Rectal smooth muscle tissue (tissue), 1 donor: ENCODE measurements at regions not wholly inside any gene's neighbourhood (a gene's known extent, or its start where the extent isn't known, plus 50 kb on each side); places are given as distances from the start of the nearest gene placed in this dataset.
A peak's percentile ranks its signal among the peaks of the same experiment; 100 is the strongest.

Experiments
- H3K27ac ChIP-seq: one replicate; pipeline ENCODE4 v1.7.0; 2013; ENCODE audit warnings: low read depth, low read length, inconsistent platforms
- H3K27me3 ChIP-seq: one replicate; pipeline ENCODE4 v1.7.0; 2013; ENCODE audit warnings: low read length; ENCODE audit not compliant: control insufficient read depth, insufficient read depth
- H3K36me3 ChIP-seq: one replicate; pipeline ENCODE4 v1.7.0; 2013; ENCODE audit warnings: low read length; ENCODE audit not compliant: control insufficient read depth, insufficient read depth
- H3K4me1 ChIP-seq: one replicate; pipeline ENCODE4 v1.7.0; 2013; ENCODE audit warnings: low read length; ENCODE audit not compliant: control insufficient read depth, insufficient read depth
- H3K4me3 ChIP-seq: one replicate; pipeline ENCODE4 v1.7.0; 2013; ENCODE audit warnings: low read length
- H3K9ac ChIP-seq: one replicate; pipeline ENCODE4 v1.7.0; 2013; ENCODE audit warnings: low read length

DNA sequence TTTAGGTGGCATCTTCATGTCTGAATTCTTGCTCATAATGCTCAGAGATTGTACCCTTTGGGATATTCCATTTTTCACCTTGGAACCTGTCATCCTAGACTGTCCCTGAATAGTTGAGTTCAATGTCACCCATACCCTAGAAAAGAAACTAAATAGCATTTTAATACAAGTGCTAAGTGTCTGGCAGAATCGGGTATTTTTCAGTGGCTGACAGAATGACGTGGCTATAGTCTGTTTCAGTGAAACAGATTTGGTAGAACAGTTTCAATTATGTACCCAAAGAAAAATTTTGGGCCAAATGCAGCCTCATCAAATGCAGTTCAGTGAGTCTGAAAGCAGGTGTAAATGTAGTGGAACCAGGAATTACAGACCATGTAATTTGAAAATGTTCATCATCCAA is 1041.2 kb downstream of the DTWD2 start:
- Histone ChIP-seq H3K27ac (no peak overlapping the region), H3K27me3 (no peaks in the 10 kb centered on the region), H3K36me3 (no peaks in the 10 kb centered on the region), H3K9ac (no peak overlapping the region), H3K4me3 (no peak overlapping the region), H3K4me1 (no peaks in the 10 kb centered on the region)

DNA sequence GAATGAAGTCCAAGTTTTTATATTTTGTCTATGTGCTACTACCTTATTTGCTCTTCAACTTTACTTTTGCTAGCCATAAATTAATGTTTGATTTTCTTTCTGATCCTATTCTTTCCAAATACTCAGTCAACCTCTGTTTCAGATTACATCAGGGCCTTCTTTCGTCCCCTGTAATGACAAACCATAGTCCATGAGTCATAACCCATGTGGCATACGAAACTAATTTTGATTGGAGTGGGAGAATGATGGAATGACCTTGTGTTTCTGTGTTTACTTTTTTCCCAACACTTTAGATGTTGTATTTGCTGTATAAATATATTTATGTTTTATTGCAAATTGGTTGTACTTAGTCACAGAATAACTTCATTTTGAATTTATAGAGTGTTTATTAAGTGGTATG is 1043.1 kb downstream of the DTWD2 start:
- Histone ChIP-seq H3K9ac (no peak overlapping the region), H3K36me3 (no peaks in the 10 kb centered on the region), H3K27me3 (no peaks in the 10 kb centered on the region), H3K27ac (no peak overlapping the region), H3K4me3 (no peak overlapping the region), H3K4me1 (no peaks in the 10 kb centered on the region)

DNA sequence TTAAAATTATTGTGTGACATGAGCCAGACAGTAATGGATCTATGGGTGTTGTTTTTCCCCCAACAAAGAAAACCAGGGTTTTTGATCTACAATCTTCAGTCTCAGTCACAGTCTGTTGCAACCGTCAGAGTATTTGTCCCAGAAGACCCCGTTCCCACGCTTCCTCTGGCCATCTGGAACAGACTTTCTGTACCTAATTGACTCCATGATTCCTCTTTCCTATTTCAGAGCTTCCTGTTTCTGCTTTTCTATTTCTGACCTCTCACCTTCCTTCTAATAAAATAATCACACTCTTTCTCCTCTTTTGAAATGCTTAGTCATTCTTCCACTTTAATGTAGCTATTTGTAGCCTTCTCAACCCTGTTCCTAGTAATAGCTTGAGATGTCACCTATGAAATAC is 1044.8 kb downstream of the DTWD2 start:
- Histone ChIP-seq H3K27me3 (no peaks in the 10 kb centered on the region), H3K4me1 (no peaks in the 10 kb centered on the region), H3K36me3 (no peaks in the 10 kb centered on the region), H3K27ac (no peak overlapping the region), H3K9ac (no peak overlapping the region), H3K4me3 (no peak overlapping the region)

DNA sequence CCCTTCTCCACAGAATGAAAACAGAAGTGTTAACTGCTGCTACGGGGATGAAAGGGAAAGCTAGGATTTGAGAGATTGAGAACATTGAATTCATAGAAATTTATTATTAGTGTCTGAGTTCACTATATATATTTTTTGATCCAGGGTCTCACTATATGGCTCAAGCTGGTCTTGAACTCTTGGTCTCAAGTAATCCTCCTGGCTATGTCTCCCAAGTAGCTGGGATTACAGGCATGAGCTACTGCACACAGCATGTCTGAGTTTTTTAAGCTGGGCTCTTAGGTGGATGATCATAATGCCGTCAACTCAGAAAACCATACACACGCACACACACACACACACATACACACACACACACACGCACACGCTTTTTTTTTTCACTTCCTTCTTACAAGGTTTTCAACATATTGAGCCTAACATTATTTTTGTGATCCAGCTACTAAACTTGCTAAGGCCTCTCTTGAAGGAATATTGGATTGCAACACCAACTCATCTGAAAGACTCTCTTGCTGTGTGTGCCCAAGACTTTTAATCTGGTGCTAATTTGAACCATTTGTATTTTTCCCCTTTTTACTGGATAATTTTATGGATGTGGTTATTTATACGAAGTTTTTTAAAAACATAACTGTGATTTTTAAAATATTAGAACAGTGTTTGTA is 1045.4 kb downstream of the DTWD2 start:
- Histone ChIP-seq H3K36me3 (no peaks in the 10 kb centered on the region), H3K27ac (no peak overlapping the region)

DNA sequence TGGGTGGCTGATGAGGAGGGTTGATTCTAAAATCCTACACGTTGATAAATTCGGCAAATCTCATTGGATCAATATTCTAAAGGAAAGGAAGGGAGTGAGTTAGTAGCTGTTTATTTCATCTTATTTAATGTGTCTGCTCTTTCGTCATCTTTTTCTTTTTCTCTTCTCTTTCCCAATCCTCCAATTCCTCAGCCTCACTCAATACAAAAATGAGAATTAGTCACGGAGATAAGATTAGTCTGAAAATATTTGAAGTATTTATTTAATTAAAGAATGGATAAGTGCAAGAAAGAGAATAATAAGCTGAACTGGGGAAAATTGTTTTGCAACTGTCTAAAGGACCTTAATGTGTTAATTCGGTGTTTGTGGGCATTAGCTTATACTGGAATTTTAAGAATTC is 1095.1 kb downstream of the DTWD2 start:
- Histone ChIP-seq H3K4me1 (no peaks in the 10 kb centered on the region), H3K4me3 (no peak overlapping the region), H3K36me3 (no peaks in the 10 kb centered on the region), H3K27me3 (no peaks in the 10 kb centered on the region), H3K9ac (no peak overlapping the region), H3K27ac (no peak overlapping the region)

More for the DNA sequence above, 1045.4 kb downstream of the DTWD2 start:
- H3K9ac ChIP-seq = no peak overlapping the region
- no peaks in the 10 kb centered on the region for H3K27me3 ChIP-seq
- no peak overlapping the region for H3K4me3 ChIP-seq
- no peaks in the 10 kb centered on the region for H3K4me1 ChIP-seq

DNA sequence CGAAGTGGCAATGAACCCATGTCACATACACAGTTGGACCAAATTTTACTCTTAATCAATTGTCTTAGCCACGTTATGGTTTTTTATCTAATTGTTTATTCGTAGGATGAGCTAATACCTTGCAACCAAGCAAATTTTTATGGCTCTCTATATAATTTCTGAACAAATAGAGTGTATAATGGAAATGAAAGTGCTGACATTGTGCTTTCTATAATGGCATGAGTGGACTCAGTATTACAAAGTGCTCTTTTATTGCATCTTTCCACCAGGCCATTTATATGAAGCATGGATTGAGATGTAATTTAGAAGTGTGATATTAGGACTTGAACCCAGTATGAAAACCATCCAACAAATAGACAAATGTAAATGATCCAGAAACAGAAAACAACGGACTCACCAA is 1096.0 kb downstream of the DTWD2 start:
- Histone ChIP-seq H3K9ac (no peak overlapping the region), H3K4me3 (no peak overlapping the region), H3K27ac (no peak overlapping the region), H3K4me1 (no peaks in the 10 kb centered on the region), H3K36me3 (no peaks in the 10 kb centered on the region), H3K27me3 (no peaks in the 10 kb centered on the region)

DNA sequence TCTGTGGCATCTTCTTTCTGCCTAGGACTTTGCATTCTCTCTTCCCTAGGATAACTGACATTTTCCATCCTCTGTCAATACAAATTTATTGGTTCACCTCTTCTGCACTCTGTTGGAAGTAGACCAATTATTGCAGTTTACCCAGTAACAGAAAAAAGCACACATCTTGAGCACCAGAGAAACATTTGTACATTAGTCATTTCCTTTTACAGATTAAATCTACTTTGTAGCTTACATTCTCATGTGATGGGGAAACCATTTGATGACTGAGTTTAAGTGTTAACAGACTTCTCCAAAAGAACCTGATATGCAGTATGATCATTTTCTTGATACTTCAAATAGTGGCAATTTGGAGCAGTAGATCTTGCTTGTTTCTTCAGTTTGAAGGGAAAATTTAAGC is 1098.8 kb downstream of the DTWD2 start:
- Histone ChIP-seq H3K4me1 (no peaks in the 10 kb centered on the region), H3K27me3 (no peaks in the 10 kb centered on the region), H3K9ac (no peak overlapping the region), H3K4me3 (no peak overlapping the region), H3K36me3 (no peaks in the 10 kb centered on the region), H3K27ac (no peak overlapping the region)

DNA sequence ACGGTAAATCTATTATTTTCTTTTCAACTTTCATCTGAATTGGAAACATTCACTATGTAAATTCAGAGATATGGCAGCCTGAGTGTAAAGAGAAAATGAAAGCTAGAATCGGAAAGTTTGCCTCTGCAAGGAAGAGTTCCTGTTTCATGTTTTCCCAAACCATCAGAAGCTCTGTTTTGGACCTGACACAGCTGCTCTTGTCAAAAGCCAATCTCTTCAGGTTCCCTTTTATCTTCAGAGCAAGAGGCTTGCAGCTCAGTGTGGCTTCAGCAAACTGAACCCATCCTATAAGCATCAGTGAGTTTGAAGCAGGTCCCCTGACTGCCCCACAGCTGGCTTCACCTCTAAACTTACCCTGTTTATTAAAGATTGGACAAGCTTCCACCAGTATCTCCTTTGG is 1099.7 kb downstream of the DTWD2 start:
- no peaks in the 10 kb centered on the region for H3K36me3 ChIP-seq
- no peak overlapping the region for H3K27ac ChIP-seq
- no peaks in the 10 kb centered on the region for H3K27me3 ChIP-seq
- no peak overlapping the region for H3K9ac ChIP-seq
- no peaks in the 10 kb centered on the region for H3K4me1 ChIP-seq
- peak overlapping the region; percentile 50 for H3K4me3 ChIP-seq

DNA sequence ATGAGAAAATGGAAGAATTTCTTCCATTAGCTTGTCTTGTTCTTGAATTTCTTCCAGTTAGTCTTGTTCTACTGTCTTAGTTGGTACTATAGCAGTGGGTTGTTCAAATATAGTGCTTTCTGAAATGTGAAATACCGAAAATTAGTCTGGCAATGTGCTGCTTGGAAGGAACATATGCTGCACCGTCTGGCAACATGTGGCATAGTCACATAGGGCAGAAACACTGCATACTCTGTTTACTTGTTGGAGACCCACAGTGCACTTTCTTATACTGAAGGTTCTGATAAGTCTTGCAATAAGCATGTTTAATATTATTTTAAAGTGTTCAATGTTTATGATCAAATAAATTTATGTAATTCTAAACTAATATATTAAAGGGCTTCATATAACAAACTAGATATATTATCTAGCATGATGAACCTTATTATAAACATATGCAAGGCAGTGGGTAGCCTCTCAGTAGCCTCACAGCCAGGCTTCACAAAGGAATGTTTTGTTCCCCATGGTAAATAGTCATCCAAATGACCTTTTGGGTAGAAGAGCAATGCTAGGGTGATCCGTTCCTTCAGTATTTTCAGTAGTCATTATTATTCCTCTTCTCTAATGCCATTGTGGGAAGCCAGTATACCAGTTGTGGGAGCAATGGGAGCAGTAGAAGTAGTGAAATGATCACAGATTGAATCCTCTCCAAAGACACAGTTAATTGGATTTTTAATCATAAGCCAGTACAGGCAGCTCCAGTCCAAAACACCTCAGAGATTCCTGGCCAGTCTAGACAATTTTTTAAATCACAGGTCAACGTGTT is 1106.7 kb downstream of the DTWD2 start:
- H3K4me1 ChIP-seq = no peaks in the 10 kb centered on the region
- H3K9ac ChIP-seq = no peak overlapping the region
- no peak overlapping the region for H3K27ac ChIP-seq
- no peaks in the 10 kb centered on the region for H3K27me3 ChIP-seq
- no peak overlapping the region for H3K4me3 ChIP-seq
- no peaks in the 10 kb centered on the region for H3K36me3 ChIP-seq

DNA sequence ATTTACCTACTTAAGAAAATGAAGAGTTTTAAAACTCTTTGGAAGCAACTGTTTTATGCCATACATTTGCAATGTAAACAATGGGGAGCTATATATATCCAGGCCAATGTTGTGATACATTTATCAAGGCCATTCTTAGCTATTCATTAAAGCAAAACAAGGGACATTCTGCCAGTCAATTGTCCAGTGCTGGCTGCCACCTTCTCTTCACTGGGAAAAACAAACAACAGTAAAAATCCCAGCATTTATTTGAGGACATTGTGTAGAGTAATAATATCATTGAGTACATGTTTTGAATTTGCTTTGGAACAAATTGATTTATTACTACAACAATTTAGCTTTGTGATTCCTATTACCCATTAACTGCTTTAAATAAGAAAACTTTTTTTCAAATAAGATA is 1107.4 kb downstream of the DTWD2 start:
- Histone ChIP-seq H3K9ac (no peak overlapping the region), H3K4me3 (no peak overlapping the region), H3K4me1 (no peaks in the 10 kb centered on the region), H3K27me3 (no peaks in the 10 kb centered on the region), H3K36me3 (no peaks in the 10 kb centered on the region), H3K27ac (no peak overlapping the region)

DNA sequence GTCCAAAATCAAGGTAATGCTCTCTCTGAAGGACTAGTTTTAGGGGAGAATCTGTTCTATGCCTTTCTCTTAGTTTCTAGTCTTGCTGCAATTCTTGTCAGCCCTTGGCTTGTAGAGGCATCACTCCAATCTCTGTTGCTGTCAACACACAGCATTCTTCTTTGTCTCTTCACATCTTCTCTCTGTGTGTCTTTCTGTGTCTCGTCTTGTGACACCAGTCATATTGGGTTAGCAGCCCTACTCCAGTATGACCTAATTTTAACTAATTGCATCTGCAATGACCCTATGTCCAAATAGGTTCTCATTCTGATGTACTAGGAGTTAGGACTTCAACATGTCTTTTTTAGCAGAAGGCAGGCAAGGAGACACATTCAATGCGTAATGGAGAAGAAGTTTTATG is 1110.6 kb downstream of the DTWD2 start:
- no peak overlapping the region for H3K4me3 ChIP-seq
- H3K9ac ChIP-seq = no peak overlapping the region
- no peaks in the 10 kb centered on the region for H3K4me1 ChIP-seq
- no peaks in the 10 kb centered on the region for H3K36me3 ChIP-seq
- no peak overlapping the region for H3K27ac ChIP-seq
- H3K27me3 ChIP-seq = no peaks in the 10 kb centered on the region

DNA sequence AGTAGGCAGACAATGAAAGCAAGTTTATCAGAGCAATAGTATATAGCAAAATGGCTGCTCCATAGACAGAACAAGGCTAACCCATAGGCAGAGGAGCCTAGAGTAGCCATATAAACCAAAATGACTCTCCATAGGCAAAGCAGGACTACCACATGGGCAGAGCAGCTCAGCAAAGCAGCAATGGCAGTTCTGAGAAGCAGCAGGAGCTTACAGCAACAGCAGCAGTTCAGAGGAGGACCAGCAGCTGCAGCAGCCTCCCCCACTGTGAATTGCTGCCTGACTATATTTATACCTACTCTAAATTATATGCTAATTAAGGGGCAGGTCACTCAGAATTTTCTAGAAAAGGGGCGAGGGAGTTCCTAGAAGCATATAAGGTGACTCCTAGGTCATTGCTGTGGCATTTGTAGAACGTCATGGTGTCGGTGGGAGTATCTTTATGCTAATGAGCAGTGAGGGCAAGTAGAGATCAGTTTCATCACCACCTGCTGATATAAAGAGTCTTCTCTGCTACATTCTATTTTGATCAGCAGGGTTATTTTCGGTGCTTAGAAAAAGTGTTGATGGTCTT is 1115.5 kb downstream of the DTWD2 start:
- Histone ChIP-seq H3K4me3 (no peak overlapping the region), H3K36me3 (no peaks in the 10 kb centered on the region), H3K27me3 (no peaks in the 10 kb centered on the region), H3K4me1 (no peaks in the 10 kb centered on the region), H3K27ac (no peak overlapping the region), H3K9ac (no peak overlapping the region)

DNA sequence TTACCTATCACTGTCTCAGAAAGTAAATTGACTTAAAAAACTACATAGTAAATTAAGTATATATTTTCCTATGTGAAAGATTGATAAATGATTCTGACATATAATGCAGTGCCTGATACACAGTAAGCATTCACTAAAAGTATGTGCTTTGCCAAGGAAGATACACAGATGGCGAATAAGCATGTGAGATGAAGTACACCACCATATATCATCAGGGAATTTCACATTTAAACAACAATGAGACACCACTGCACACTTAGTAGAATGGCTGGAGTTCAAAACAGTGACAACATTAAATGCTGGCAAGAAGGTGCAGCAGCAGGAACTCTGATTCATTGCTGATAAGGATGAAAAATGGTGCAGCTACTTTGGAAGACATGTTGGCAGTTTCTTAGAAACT is 1118.8 kb downstream of the DTWD2 start:
- H3K9ac ChIP-seq = no peak overlapping the region
- no peaks in the 10 kb centered on the region for H3K27me3 ChIP-seq
- H3K36me3 ChIP-seq = no peaks in the 10 kb centered on the region
- H3K27ac ChIP-seq = no peak overlapping the region
- H3K4me3 ChIP-seq = no peak overlapping the region
- no peaks in the 10 kb centered on the region for H3K4me1 ChIP-seq
